ENCODE measurements at regions not wholly inside any gene's neighbourhood (a gene's known extent, or its start where the extent isn't known, plus 50 kb on each side); places are given as distances from the start of the nearest gene placed in this dataset.

DNA sequence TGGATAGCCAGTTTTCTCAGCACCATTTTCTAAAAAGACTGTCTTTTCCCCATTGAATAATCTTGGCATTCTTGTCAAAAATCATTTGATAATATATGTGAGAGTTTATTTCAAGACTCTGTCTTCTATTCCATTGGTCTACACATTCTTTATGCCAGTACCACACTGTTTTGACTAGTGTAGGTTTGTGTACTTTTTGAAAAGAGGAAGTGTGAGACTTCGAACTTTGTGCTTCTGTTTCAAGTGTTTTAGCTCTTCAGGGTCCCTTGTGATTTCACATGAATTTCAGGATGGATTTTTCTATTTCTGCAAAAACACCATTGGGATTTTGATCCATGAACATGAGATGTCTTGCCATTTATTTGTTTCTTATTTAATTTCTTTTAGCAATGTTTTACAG is 78.5 kb upstream of the ALDH1A1 start:
- DNase-seq (ENCODE audit: insufficient read length) (no peak), FAIRE-seq (no peak)
- TF ChIP-seq TAF1 (IDR thresholded peaks at IDR 0.05; ENCODE audit: borderline replicate concordance, low read depth, low read length) (no peak), POLR2AphosphoS5 (IDR thresholded peaks at IDR 0.05; ENCODE audit: low read depth, low read length) (no peak), POLR2A (IDR thresholded peaks at IDR 0.05; ENCODE audit: low read depth, low read length) (no peak)

DNA sequence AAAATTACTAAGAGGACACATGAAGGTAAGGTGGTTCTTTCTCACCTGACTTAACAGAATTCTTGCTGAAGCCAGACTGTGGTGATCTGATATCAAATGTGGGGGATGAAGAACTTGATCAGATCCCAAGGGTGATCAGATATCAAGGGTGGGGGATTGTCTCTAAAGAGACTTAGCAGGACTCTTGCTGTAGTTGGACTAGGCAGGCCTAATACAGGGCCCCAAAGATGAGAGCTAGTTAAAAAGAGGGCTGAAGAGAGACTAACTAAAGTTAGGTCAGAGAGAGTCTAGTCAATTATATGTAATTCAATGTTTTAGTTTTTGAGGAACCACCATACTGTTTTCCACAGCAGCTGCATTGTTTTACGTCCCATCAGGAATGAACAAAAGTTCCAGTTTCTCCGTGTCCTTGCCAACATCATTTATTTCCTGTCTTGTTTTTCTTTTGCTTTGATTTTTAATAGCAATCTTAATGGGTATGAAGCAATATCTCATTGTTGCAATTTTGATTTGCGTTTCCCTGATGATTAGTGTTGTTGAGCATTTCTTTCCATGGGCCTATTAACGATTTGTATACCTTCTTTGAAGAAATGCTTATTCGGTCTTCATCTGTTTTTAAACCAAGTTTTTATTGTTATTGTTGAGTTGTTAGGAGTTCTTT is 77.6 kb upstream of the ALDH1A1 start:
- FAIRE-seq (no peak), DNase-seq (ENCODE audit: insufficient read length) (no peak)
- TF ChIP-seq POLR2A (IDR thresholded peaks at IDR 0.05; ENCODE audit: low read depth, low read length): no peak
- no peak for TF ChIP-seq TAF1 (IDR thresholded peaks at IDR 0.05; ENCODE audit: borderline replicate concordance, low read depth, low read length)
- TF ChIP-seq POLR2AphosphoS5 (IDR thresholded peaks at IDR 0.05; ENCODE audit: low read depth, low read length): no peak

- TF ChIP-seq TAF1 (IDR thresholded peaks at IDR 0.05; ENCODE audit: borderline replicate concordance, low read depth, low read length) (no peak), POLR2AphosphoS5 (IDR thresholded peaks at IDR 0.05; ENCODE audit: low read depth, low read length) (no peak), POLR2A (IDR thresholded peaks at IDR 0.05; ENCODE audit: low read depth, low read length) (no peak)
- no peak for FAIRE-seq
These were observed 76.5 kb upstream of the ALDH1A1 start for GRCh38 chr9:73029346-73029745.

DNA sequence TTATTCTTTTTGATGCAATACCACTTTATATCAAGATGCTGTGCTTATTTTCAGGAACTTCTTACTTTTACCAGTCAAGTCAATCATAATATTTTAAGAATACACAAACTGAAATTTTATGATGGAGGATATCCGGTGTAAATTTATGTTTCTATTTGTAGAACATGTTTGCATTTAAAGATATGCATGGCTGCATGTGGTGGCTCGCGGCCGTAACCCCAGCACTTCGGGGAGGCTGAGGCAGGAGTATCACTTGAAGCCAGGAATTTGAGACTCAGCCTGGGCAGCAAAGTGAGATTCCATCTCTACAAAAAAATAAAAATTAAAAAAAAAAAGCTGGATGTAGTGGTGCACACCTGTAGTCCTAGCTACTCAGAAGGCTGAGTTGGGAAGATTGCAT is 73.5 kb upstream of the ALDH1A1 start:
- FAIRE-seq: no peak
- TF ChIP-seq POLR2AphosphoS5 (IDR thresholded peaks at IDR 0.05; ENCODE audit: low read depth, low read length): no peak
- TF ChIP-seq POLR2A (IDR thresholded peaks at IDR 0.05; ENCODE audit: low read depth, low read length): no peak
- no peak for TF ChIP-seq TAF1 (IDR thresholded peaks at IDR 0.05; ENCODE audit: borderline replicate concordance, low read depth, low read length)
- DNase-seq (ENCODE audit: insufficient read length): no peak

More at GRCh38 chr9:73029346-73029745, 76.5 kb upstream of the ALDH1A1 start:
- DNase-seq (ENCODE audit: insufficient read length): no peak

GRCh38 chr9:73024601-73025034 is 71.8 kb upstream of the ALDH1A1 start:
- DNase-seq (ENCODE audit: insufficient read length) (no peak), FAIRE-seq (no peak)
- TF ChIP-seq POLR2A (IDR thresholded peaks at IDR 0.05; ENCODE audit: low read depth, low read length) (no peak), POLR2AphosphoS5 (IDR thresholded peaks at IDR 0.05; ENCODE audit: low read depth, low read length) (no peak), TAF1 (IDR thresholded peaks at IDR 0.05; ENCODE audit: borderline replicate concordance, low read depth, low read length) (no peak)

- no peak for DNase-seq (ENCODE audit: insufficient read length)
- TF ChIP-seq POLR2A (IDR thresholded peaks at IDR 0.05; ENCODE audit: low read depth, low read length): no peak
- no peak for TF ChIP-seq POLR2AphosphoS5 (IDR thresholded peaks at IDR 0.05; ENCODE audit: low read depth, low read length)
- TF ChIP-seq TAF1 (IDR thresholded peaks at IDR 0.05; ENCODE audit: borderline replicate concordance, low read depth, low read length): no peak
- FAIRE-seq: peak; percentile 63
These were observed 70.2 kb upstream of the ALDH1A1 start for GRCh38 chr9:73023025-73023541.

DNA sequence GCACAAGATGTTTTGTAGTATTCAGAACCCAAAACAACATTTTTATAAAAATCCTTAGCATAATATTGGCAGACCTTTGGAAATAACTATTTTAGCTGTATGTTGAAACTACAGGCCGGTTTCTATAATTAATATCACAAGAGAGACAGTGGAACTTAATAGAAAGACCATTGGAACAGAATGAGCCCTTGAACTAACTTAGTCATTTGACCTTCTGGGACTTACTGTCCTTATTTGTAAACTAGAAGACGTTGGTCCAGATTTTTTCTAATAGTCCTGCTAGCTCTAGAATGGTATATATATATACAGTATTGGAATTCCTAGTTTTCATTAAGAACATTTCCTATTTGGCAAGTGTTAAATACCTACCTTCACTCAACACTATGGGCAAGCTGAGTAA is 69.5 kb upstream of the ALDH1A1 start:
- TF ChIP-seq POLR2A (IDR thresholded peaks at IDR 0.05; ENCODE audit: low read depth, low read length) (no peak), POLR2AphosphoS5 (IDR thresholded peaks at IDR 0.05; ENCODE audit: low read depth, low read length) (no peak), TAF1 (IDR thresholded peaks at IDR 0.05; ENCODE audit: borderline replicate concordance, low read depth, low read length) (no peak)
- DNase-seq (ENCODE audit: insufficient read length) (no peak), FAIRE-seq (no peak)

DNA sequence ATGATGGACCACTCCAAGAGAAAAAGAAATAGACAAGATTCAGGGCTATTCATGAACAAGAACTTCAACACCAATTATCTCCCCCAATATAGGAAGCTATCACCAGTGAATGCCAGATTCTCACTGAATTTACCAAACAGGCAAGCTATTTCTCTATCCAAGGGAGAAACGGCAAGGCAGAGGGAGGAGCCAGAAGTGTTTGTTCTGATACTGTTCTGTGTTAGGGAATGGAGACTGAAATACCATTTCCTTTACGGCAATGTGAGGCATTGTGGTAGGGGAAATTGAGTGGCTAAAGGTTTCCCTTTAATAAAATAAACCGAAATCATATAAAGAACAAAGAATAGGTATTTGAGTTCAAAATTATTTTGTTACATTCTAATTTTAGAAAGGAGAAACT is 68.0 kb upstream of the ALDH1A1 start:
- FAIRE-seq (no peak), DNase-seq (ENCODE audit: insufficient read length) (no peak)
- no peak for TF ChIP-seq TAF1 (IDR thresholded peaks at IDR 0.05; ENCODE audit: borderline replicate concordance, low read depth, low read length)
- TF ChIP-seq POLR2AphosphoS5 (IDR thresholded peaks at IDR 0.05; ENCODE audit: low read depth, low read length): no peak
- TF ChIP-seq POLR2A (IDR thresholded peaks at IDR 0.05; ENCODE audit: low read depth, low read length): no peak

DNA sequence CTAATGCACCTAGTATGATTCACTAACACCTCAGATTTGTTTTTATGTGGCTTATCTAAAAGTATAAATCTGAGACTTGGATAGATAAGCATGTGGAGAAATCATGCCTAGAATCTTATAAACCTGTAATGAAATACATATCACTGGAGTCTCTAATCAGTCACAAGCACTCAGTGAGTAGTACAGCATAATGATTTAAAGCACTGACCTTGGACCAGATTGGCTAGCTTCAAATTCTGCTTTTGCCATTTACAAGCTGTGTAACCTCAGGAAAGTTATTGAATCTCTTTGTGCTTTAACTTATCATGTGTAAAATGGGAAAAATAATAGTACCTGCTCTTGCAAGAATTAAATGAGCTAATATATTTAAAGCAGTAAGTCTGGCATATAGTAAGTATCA is 61.2 kb upstream of the ALDH1A1 start:
- DNase-seq (ENCODE audit: insufficient read length): no peak
- no peak for FAIRE-seq
- TF ChIP-seq POLR2A (IDR thresholded peaks at IDR 0.05; ENCODE audit: low read depth, low read length) (no peak), POLR2AphosphoS5 (IDR thresholded peaks at IDR 0.05; ENCODE audit: low read depth, low read length) (no peak), TAF1 (IDR thresholded peaks at IDR 0.05; ENCODE audit: borderline replicate concordance, low read depth, low read length) (no peak)

DNA sequence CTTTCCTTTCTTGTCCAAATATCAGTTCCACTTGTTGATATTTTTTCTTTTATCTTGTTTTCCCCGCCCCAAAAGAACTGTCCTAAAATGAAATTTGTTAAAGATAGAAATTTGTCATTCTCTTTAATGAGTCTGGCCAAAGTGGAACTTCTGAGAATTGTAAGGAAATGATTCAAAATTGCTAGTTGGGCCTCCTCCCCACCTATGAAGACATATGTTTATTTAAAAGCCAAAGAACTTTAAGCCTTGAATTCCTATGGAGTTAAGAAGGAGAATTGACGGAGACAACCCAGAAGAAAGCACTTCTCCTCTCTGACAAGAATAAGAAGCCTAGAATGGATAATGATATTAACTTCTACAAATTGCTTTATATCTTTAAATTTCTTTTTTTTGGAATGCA is 59.1 kb upstream of the ALDH1A1 start:
- DNase-seq (ENCODE audit: insufficient read length): no peak
- TF ChIP-seq TAF1 (IDR thresholded peaks at IDR 0.05; ENCODE audit: borderline replicate concordance, low read depth, low read length): no peak
- TF ChIP-seq POLR2A (IDR thresholded peaks at IDR 0.05; ENCODE audit: low read depth, low read length): no peak
- no peak for TF ChIP-seq POLR2AphosphoS5 (IDR thresholded peaks at IDR 0.05; ENCODE audit: low read depth, low read length)
- no peak for FAIRE-seq

GRCh38 chr9:73011181-73011750 is 58.4 kb upstream of the ALDH1A1 start:
- DNase-seq (ENCODE audit: insufficient read length): no peak
- no peak for FAIRE-seq
- no peak for TF ChIP-seq POLR2AphosphoS5 (IDR thresholded peaks at IDR 0.05; ENCODE audit: low read depth, low read length)
- TF ChIP-seq POLR2A (IDR thresholded peaks at IDR 0.05; ENCODE audit: low read depth, low read length): no peak
- TF ChIP-seq TAF1 (IDR thresholded peaks at IDR 0.05; ENCODE audit: borderline replicate concordance, low read depth, low read length): no peak
